SIG-M5 treated with dmso at 0.1 percent for 504 hours (cell line): ENCODE measurements at regions not wholly inside any gene's neighbourhood (a gene's known extent, or its start where the extent isn't known, plus 50 kb on each side); places are given as distances from the start of the nearest gene placed in this dataset.
"Not testable (repeated sequence)": the region's sequence is repeated elsewhere in the genome, so short reads cannot be mapped to it uniquely, and the experiment has no call there.

Experiments used
- DNase-seq: peaks from one replicate; lab custom pipeline; 2025; ENCODE audit not compliant: unreplicated experiment; lab: John Stamatoyannopoulos, UW

- DNase-seq = not testable (repeated sequence)
Observed at GRCh38 chr10:64924306-64924705, 1403.1 kb downstream of the REEP3 start.

GRCh38 chr10:64952042-64952441 lies 1430.8 kb downstream of the REEP3 start:
- no peak for DNase-seq

GRCh38 chr10:64956441-64956840 lies 1435.2 kb downstream of the REEP3 start:
- DNase-seq = no peak

- no peak for DNase-seq
Observed at GRCh38 chr10:64959116-64959515, 1437.9 kb downstream of the REEP3 start.

GRCh38 chr10:64959883-64960282 lies 1438.7 kb downstream of the REEP3 start:
- no peak for DNase-seq

- no peak for DNase-seq
Observed at GRCh38 chr10:64973391-64973790, 1452.2 kb downstream of the REEP3 start.

- DNase-seq = no peak
Observed at GRCh38 chr10:64976150-64976549, 1454.9 kb downstream of the REEP3 start.

GRCh38 chr10:64977915-64978314 lies 1456.7 kb downstream of the REEP3 start:
- no peak for DNase-seq

- no peak for DNase-seq
Observed at GRCh38 chr10:64996886-64997285, 1475.7 kb downstream of the REEP3 start.

- DNase-seq = no peak
Observed at GRCh38 chr10:65010845-65011244, 1489.6 kb downstream of the REEP3 start.

GRCh38 chr10:65017523-65017922 lies 1496.3 kb downstream of the REEP3 start:
- no peak for DNase-seq

- no peak for DNase-seq
Observed at GRCh38 chr10:65024886-65025285, 1503.7 kb downstream of the REEP3 start.

GRCh38 chr10:65030263-65030662 lies 1509.1 kb downstream of the REEP3 start:
- no peak for DNase-seq

GRCh38 chr10:65032867-65033769 lies 1511.9 kb downstream of the REEP3 start:
- no peak for DNase-seq

- no peak for DNase-seq
Observed at GRCh38 chr10:65033957-65034356, 1512.8 kb downstream of the REEP3 start.

- DNase-seq = no peak
Observed at GRCh38 chr10:65040796-65041195, 1519.6 kb downstream of the REEP3 start.

- no peak for DNase-seq
Observed at GRCh38 chr10:65041307-65041706, 1520.1 kb downstream of the REEP3 start.

GRCh38 chr10:65042496-65042895 lies 1521.3 kb downstream of the REEP3 start:
- no peak for DNase-seq

- DNase-seq = no peak
Observed at GRCh38 chr10:65046831-65047230, 1525.6 kb downstream of the REEP3 start.

GRCh38 chr10:65052111-65052510 lies 1530.9 kb downstream of the REEP3 start:
- not testable (repeated sequence) for DNase-seq

GRCh38 chr10:65053397-65053796 lies 1532.2 kb downstream of the REEP3 start:
- DNase-seq = not testable (repeated sequence)

- DNase-seq = not testable (repeated sequence)
Observed at GRCh38 chr10:65053831-65054351, 1532.7 kb downstream of the REEP3 start.
